ENCODE measurements at regions not wholly inside any gene's neighbourhood (a gene's known extent, or its start where the extent isn't known, plus 50 kb on each side); places are given as distances from the start of the nearest gene placed in this dataset.
"Not testable (repeated sequence)": the region's sequence is repeated elsewhere in the genome, so short reads cannot be mapped to it uniquely, and the experiment has no call there.

GRCh38 chr12:89225808-89226411, 126.4 kb downstream of the DUSP6 start:
- peak; percentile 12 for DNase-seq

GRCh38 chr12:89225401-89225800, 126.9 kb downstream of the DUSP6 start:
- no peak for DNase-seq

- DNase-seq, result not testable (repeated sequence)
Observed at GRCh38 chr12:89222580-89222979, 129.7 kb downstream of the DUSP6 start.

DNA sequence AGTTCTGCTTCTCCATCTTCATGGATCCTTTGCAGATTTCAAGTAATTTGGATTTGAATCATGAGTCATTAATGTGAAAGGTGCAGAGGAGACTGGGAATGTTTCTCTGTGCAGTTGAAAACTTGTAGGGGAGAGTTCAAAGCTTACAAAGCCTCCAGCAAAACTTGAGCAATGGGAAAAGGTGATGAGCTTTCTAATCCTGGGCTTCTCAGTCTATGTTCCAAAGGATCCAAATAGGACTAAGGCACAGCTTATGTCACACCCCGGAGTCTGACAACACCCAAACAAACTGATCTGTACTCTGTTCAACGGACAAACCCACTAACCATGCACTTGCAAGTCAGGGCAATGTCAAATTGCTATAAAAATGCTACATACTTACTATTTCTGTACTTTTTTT, 134.8 kb downstream of the DUSP6 start:
- DNase-seq, result no peak

DNA sequence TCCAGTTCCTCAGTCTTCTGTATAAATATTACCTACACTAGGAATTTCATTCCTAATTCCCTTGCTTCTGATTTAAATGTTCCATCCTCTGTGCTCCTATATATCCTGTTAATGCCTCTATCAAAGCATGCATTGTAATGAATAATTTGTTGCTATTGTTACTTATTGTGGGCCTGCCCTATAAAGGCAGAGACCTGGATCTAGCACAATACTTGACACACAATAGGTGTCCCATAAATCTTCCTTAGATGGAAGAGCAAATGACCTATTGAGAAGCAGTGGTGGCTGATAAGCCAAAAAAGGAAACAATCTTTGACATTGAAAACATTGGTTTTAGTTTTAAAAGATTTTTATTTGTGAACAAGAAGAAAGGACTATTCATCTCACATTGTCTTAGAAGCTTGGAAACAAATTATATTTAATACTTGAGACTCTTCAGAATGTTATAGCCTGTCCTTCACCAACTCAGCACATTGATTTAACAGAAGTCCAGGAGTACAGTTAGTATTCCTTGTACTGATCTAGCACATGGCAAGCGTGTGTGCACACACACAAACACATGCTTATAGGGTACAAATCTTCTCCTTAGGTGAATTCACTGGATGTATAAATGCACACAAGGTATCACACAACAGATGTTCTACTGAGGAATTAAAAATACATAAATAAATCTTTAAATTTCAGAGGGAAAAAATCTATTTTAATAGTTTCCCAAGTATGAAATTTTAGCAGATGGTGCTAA, 135.9 kb downstream of the DUSP6 start:
- DNase-seq, result no peak

DNA sequence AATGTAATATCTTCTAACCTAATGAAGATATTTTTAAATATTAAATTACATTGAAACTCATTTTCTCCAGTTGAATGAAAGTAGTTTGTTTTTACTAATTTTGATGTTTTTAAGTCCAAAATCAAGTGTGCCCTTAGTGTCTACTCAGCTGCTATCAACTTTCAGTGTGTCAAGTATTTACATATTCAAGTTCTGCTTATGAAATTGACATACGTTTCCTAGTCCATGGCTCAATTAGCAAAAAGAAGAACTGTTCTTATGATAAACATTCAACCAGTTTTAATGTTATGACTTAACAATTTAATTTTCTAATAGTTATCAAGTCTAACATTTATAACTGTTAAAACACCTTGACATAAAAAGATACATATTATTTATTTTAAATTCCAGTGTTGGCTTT, 137.1 kb downstream of the DUSP6 start:
- no peak for DNase-seq

DNA sequence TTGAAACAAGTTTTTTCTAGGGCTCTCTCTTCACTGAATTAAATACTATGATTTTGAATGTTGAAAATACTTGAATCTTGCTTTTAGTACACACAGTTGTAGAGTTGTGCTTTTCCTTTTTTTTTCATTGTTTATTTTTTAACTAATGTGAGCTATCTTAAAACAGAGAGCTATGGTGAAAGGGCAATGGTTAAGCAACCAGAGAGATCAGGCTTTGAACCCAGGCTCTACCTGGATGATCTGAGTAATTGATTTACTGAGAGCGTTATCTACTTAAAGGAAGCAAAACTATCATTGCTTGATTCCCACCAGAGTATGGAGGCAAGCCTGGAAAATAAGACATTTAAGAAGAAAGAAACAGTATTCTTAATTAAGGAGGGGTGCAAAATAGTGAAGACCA, 138.6 kb downstream of the DUSP6 start:
- no peak for DNase-seq

DNA sequence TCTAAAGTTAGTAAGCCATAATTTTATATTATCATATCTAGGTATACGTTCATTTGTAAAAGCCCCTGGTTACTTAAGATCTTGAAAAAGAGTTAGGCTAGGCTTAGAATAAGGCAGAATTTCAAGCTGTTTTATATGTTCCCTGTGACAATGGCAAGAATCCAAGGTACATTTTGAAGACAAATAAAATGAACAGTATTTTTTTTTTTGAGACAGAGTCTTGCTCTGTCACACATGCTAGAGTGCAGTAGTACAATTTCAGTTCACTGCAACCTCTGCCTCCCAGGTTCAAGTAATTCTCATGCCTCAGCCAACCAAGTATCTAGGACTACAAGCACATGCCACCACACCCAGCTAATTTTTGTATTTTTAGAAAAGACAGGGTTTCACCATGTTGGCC, 139.2 kb downstream of the DUSP6 start:
- no peak for DNase-seq

GRCh38 chr12:89212339-89212771, 139.9 kb downstream of the DUSP6 start:
- no peak for DNase-seq

DNA sequence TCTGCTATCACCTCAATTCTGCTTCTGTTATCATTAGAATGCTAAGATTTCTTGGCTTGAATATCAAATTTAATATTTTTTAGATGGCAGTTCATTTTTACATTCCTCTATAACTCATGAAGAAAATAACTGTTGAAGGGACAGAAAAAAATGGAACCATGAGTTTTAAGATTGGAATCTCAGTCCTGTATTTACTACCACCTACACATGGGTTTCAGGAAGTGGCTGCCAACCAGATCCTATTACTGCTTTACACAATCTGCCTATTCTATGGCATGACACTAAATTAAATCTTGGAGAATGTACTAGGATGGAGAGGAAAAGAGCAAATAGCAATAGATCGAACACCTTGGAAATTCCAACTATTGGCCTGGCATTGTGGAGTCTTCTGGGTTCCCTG, 140.8 kb downstream of the DUSP6 start:
- no peak for DNase-seq

DNA sequence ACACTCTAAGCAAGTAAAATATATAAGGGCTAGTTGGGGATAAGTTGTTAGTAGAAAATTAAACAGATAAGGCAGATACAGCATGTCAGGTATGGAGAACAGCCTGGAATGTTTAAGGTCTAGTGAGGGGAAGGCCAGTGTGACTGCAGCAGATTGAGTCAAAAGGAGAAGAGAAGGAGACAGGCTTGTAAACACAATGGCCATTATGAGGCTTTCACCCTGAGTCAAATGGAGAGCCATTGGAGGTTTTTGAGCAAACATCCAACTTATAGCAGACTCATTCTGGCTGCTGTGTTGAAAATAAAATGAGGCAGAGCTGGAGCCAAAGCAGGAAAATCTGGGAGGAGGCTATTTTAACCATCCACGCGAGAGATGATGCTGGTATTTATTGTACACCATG, 142.0 kb downstream of the DUSP6 start:
- no peak for DNase-seq

GRCh38 chr12:89208661-89209096, 143.6 kb downstream of the DUSP6 start:
- no peak for DNase-seq

GRCh38 chr12:89206390-89206789, 145.9 kb downstream of the DUSP6 start:
- no peak for DNase-seq

GRCh38 chr12:89205517-89205916, 146.8 kb downstream of the DUSP6 start:
- DNase-seq, result no peak

DNA sequence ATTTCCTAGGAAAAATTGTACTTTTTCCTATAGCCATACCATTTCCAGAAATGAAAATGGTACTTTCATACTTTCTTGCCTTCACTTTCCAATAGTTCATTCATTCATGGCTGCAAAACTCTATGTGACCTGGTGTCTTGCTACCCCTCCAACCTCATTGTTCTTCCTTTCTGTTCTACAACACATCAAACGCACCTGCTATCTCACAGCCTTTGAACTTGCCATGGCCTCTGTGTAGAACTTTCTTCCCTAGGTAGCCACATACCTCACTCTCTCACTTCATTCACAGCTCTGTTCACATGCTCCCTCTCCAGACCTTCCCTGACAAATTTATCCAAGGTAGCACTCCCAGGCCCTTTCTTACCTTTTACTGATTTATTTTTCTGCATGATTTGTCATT, 149.2 kb downstream of the DUSP6 start:
- DNase-seq, result no peak

GRCh38 chr12:89200217-89200616, 152.1 kb downstream of the DUSP6 start:
- no peak for DNase-seq

DNA sequence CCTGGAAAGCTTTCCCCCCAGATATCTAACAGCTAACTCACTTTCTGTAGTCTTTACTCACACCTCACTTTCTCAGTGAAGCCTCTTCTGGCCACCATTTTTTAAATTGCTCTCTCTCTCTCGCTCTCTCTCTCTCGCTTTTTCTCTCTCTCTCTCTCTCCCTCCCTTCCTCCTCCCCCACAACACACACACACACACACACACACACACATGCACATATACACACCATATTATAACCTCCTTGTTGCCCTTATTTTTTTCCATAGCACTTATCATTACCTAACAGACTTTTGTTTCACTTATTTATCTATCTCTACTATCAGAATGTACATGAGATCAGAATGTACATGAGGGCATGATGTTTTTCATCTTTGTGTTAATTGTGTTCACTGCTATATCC, 156.8 kb downstream of the DUSP6 start:
- no peak for DNase-seq

- DNase-seq, result no peak
Observed at GRCh38 chr12:89194683-89195082, 157.6 kb downstream of the DUSP6 start.

DNA sequence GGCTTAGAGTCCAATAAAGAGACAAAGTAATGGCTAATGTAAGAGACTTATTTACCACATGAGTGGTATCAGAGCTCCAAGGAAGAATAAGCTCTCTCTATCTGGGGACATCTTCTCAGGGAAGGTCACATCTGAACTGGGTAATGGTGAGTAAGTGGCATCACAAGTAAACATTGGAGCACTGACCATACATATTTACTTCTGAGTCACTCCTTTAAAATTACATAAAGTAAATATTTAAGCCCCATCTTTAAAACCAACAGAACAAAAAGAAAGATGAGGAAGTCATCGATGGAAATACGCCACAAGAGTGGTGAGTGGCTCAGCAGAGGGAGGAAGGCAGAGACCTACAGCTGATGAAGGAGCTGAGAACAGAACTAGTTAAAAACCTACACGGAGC, 159.9 kb downstream of the DUSP6 start:
- DNase-seq, result no peak

- not testable (repeated sequence) for DNase-seq
Observed at GRCh38 chr12:89191597-89191996, 160.7 kb downstream of the DUSP6 start.

DNA sequence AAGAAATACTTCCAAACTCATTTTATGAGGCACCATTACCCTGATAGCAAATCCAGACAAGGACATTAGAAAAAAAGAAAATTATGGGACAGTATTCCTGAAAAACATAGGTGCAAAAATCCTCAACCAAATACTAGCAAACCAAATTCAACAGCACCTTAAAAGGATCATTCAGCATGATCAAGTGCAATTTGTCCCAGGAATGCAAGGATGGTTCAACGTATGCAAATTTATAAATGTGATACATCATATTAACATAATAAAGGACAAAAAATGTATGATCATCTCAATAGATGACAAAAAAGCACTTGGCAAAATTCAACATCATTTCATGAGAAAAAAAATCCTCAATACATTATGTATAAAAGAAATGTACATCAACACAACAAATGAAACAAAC, 162.9 kb downstream of the DUSP6 start:
- DNase-seq, result no peak

- no peak for DNase-seq
Observed at GRCh38 chr12:89187507-89187906, 164.8 kb downstream of the DUSP6 start.

DNA sequence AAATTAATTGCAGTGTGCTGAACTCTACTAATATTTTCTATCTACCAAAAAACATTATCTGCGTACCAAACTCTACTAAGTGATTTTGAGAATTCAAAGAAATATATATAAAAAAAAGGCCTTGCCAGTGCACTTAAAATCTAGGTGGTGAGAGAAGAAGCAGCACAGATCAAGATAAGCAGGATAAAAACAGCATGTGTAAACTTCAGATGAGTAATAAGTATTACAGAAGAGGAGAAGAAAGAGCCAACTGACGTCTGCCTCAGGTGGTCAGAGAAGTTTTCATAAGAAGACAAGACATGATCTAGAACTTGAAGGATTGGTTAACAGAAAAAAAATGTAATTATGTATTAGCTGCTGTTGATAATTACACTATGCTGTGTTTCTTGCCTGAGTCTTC, 166.4 kb downstream of the DUSP6 start:
- DNase-seq, result no peak

- no peak for DNase-seq
Observed at GRCh38 chr12:89185181-89185580, 167.1 kb downstream of the DUSP6 start.

- DNase-seq, result no peak
Observed at GRCh38 chr12:89183985-89184435, 168.3 kb downstream of the DUSP6 start.

All from NCI-H1048 (cell line).